ENCODE measurements at regions not wholly inside any gene's neighbourhood (a gene's known extent, or its start where the extent isn't known, plus 50 kb on each side); places are given as distances from the start of the nearest gene placed in this dataset.

DNA sequence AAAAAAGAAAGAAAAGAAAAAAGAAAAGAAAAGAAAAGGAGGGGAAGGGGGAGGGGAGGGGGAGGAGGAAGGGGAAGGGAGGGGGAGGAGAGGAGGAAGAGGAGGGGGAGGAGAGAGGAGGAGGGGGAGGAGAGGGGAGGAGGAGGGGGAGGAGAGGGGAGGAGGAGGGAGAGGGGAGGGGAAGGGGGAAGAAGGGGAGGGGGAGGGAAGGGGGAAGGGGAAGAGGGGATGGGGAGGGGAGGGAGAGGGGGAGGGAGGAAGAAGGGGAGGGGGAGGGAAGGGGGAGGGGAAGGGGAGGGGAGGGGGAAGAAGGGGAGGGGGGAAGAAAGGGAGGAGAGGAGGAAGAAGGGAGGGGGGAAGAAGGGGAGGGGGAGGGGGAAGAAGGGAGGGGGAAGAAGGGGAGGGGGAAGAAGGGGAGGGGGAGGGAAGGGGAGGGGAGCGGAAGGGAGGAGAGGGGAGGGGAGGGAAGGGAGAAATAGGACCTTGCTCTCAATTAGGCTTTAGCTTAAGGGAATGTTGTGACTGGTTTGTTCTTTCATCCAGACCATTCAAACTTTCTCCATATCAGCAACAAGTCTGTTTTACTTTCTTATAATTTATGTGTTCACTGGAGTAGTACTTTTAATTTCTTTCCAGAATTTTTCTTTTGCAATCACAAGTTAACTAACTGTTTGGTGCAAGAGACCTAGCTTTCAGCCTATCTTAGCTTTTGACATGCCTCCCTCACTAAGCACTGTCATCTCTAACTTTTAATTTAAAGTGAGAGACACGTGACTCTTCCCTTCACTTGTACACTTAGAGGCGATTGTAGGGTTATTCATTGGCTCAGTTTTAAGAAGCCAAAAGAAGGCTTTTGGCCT is 76.5 kb upstream of the EGLN3 start:
- TF ChIP-seq CTCF (IDR thresholded peaks at IDR 0.05; ENCODE audit: low read depth, low read length, poor library complexity, severe bottlenecking), result no peak
- no peak for TF ChIP-seq EZH2phosphoT487 (IDR thresholded peaks at IDR 0.05; ENCODE audit: borderline replicate concordance, low read length)
